Kidney glomerular epithelial cell (primary cell): ENCODE measurements at regions not wholly inside any gene's neighbourhood (a gene's known extent, or its start where the extent isn't known, plus 50 kb on each side); places are given as distances from the start of the nearest gene placed in this dataset.

Experiments used
- DNase-seq: peaks from one replicate; lab custom pipeline; 2025; lab: John Stamatoyannopoulos, UW

- no peak for DNase-seq
Observed at GRCh38 chr3:18774319-18775088, 349.4 kb upstream of the SATB1 start.

- no peak for DNase-seq
Observed at GRCh38 chr3:18772699-18773305, 347.7 kb upstream of the SATB1 start.

- no peak for DNase-seq
Observed at GRCh38 chr3:18771931-18772330, 346.8 kb upstream of the SATB1 start.

GRCh38 chr3:18770800-18771199 lies 345.7 kb upstream of the SATB1 start:
- no peak for DNase-seq

- no peak for DNase-seq
Observed at GRCh38 chr3:18767756-18768303, 342.7 kb upstream of the SATB1 start.

DNA sequence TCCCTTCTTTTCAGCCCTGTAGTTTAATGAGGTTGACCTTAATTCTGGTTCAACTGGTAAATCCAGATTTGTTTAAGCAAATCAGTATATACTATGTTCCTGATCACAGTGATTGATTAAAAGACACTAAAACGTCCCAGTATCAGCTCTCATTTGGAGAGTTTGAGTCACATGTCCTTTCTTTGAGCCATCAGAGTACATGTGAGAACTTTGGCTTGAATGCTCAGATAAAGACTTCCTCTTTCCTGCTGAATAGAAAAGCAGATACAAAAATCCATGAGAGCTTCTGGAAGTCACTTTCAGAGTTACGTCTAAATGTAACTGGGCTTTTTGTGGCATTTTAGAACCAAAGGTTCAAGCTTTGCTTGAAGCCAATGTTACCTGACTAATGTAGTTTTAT lies 341.8 kb upstream of the SATB1 start:
- no peak for DNase-seq

DNA sequence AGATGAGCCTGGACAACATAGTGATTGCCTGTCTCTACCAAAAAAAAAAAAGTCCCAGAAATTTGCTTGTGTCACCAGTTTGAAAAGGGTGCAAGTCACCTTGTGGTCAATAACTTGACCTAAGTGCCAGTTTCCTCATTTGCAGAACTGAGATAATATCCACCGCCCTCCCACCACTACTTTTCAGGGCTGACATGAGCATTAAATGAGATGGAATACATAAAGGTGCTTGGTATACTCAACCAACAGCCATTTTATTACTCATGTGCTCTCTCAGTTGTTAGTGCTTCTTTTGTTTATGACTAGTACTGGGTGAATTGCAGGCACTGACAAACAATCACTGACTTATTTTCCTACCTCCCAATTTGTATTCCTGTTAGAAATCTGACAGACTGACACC lies 340.5 kb upstream of the SATB1 start:
- DNase-seq: no peak

- DNase-seq: no peak
Observed at GRCh38 chr3:18765161-18765560, 340.0 kb upstream of the SATB1 start.

DNA sequence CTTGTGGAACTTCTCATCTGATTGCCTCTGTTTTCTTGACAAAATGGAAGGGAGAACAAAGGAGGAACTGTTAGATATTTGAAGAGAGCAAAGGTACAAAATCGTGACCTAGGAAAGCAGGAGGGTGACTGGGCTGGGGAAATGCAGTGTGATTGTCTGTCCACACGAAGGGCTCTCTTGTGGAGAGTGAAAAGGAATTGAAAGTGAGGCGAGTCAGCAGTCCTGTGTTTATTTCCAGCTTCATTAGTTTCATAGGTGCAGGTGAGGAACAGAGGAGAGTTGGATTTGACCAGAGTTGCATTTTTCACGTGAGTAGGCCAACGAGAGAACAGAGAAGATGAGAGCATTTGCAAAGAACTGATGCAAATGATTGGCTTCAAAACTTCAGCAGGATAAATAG lies 336.4 kb upstream of the SATB1 start:
- no peak for DNase-seq

- DNase-seq: peak; percentile 29
Observed at GRCh38 chr3:18758047-18758704, 333.0 kb upstream of the SATB1 start.

GRCh38 chr3:18757476-18757875 lies 332.3 kb upstream of the SATB1 start:
- DNase-seq: no peak

DNA sequence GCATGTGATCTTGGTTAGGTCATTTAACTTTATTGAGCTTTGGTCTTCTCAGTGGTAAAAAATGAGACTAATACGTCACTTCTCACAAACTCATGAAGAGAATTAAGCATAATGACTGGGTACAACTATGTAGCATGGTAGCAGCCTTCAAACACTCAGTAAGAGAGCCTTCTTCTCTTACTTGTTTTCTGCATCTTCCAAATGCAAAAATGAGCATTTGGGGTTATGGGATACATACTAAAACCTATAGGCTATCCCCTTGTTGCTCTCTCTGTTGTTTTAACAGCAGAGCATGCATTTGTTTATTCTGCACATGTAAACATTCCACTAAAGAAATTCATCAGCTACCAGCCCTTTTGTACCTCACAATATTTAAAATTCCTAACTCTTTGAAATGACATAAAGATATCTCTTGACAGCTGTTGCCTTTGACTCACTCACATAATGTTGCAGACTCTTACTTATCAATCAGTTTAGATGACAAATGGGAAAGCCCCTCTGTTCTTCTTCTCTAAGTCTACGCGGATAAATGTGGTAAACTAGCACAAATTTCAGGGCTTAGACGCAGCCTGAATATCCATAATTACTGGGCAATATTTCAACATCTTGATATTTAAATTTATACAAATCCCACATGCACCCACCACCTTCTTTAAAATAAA lies 327.3 kb upstream of the SATB1 start:
- no peak for DNase-seq

GRCh38 chr3:18751514-18751913 lies 326.4 kb upstream of the SATB1 start:
- DNase-seq: no peak

DNA sequence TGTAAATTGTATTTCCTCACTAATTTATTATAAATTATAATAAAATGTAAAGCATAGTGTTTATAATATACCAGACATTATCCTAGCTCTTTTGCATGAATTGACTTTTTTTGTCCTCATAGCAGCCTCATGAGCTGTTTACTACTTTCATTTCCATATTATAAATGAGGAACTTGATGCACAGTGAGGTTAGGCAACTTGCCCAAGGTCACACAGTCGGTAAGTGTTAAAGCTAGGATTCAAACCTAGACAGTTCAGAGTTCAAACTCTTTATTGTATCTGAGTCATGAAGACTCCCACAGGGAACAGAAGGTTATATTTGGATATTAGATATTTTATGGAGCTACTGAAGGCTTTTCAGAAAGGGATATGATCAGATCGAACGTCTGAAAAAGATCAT lies 322.2 kb upstream of the SATB1 start:
- DNase-seq: no peak

- DNase-seq: no peak
Observed at GRCh38 chr3:18745472-18745871, 320.3 kb upstream of the SATB1 start.

- no peak for DNase-seq
Observed at GRCh38 chr3:18744472-18744871, 319.3 kb upstream of the SATB1 start.

- DNase-seq: no peak
Observed at GRCh38 chr3:18743761-18744160, 318.6 kb upstream of the SATB1 start.

DNA sequence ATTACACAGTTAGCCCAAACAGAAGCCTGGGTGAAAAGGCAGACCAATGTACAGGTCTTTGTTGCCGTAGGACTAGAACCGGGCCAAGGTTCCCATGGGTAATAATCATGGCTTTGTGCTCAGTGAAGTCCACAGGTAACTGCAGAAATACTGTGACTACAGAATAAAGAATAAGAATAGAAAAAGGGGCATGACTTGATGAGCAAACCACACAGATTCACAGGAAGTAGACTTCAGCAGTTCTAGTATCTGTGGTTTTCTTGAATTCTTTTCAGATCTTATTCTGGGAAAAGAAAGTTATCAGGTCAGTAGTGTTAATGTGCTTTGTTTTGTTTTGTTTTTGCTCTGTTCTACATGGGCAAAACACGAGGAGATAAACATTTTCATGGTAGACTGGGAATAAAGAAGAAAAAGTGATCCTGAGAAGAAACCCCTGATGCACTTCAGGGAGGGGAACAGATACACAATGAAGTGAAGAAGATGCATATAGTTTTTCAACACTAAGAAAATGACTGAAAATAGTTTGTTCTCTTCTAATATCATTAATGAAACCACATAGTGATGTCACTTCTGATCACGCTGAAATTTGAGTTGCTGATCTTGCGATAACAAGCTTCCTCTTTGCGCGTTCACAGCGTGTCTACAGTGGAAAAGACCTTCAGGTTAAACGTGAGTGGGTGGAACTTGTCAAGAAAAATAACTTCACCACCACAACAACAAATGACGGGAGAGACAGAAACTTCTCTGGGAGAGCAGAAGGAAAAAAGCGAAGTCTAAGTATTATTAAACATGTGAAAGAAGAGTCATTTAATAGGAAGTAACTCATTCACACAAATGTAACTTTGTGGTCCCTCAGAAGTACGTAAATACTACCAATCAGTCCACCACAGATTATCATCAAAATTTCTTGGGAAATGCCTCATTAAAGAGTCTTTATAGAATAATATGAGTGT lies 315.8 kb upstream of the SATB1 start:
- DNase-seq: no peak

DNA sequence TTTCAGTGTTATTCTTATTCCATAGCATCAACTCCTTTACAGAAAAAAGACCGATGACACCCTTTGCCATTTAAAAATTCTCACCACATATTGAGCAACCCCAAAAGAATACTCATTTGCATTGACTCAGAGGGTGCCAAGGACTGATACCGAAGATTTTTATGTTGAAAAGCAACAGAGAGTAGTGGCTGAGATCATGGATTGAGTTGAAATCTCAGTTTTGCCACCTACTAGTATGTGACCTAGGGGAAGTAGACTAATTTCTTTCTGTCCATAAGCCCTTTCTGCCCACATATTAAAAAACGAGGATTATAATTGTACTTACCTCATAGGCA lies 313.9 kb upstream of the SATB1 start:
- DNase-seq: no peak

DNA sequence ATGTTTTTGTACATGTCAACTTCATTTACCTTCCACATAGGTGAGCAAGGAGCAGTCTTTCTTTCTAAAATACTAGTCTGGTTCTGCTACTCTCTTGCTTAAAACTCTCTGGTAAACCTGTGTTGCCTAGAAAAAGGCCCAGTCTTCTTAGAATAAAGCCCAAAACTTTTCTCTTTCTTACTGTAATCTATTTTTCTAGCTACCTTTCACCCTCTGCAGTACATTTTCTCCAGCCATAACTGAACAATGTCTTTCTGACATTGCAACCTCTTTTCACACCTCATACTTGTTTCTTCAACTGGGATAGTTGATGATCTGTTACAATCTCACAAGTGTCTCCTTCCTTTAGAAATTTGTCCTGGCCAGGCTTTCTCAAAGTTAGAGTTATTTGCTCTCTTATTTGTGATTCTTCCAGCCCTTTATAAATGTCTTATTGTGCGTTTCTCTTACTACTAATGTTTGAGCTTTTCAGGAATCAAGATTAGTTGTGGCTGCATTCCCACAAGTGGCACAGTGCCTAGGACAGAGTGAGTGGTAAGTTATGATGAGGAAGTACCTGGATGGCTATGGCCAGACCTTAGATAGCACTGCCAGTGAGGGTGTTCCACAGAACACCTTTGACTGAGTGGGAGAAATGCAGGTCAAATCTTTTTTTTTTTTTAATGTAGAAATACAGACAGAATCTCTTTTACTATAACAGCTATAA lies 313.4 kb upstream of the SATB1 start:
- no peak for DNase-seq

- DNase-seq: no peak
Observed at GRCh38 chr3:18735005-18735404, 309.9 kb upstream of the SATB1 start.
